Left ventricle myocardium inferior (tissue), 1 donor: ENCODE measurements at regions not wholly inside any gene's neighbourhood (a gene's known extent, or its start where the extent isn't known, plus 50 kb on each side); places are given as distances from the start of the nearest gene placed in this dataset.
"Not testable (repeated sequence)": the region's sequence is repeated elsewhere in the genome, so short reads cannot be mapped to it uniquely, and the experiment has no call there.

Experiments used
- DNase-seq: peaks from one replicate; pipeline ENCODE4 v3.0.0-alpha.2; 2020
- H3K27ac ChIP-seq: fragments of 200-600 bp; replicated peaks from 2 replicates; pipeline ENCODE4 v1.8.0; 2021
- H3K27me3 ChIP-seq: fragments of 200-600 bp; 2 replicates; pipeline ENCODE4 v1.8.0; 2021; ENCODE audit warnings: low read depth
- H3K36me3 ChIP-seq: fragments of 200-600 bp; 2 replicates; pipeline ENCODE4 v1.8.0; 2021
- H3K4me1 ChIP-seq: fragments of 200-600 bp; 2 replicates; pipeline ENCODE4 v1.8.0; 2021
- H3K4me3 ChIP-seq: fragments of 200-600 bp; 2 replicates; pipeline ENCODE4 v1.8.0; 2021; ENCODE audit warnings: mild to moderate bottlenecking, moderate library complexity
- H3K9me3 ChIP-seq: fragments of 200-600 bp; replicated peaks from 2 replicates; pipeline ENCODE4 v1.8.0; 2021
- intact Hi-C: fragments of 100-400 bp; cut with micrococcal nuclease; formaldehyde crosslinking; loops from one replicate; pipeline ENCODE4 v1.11.0; 2022
- TF ChIP-seq, protein P1 (sequence below): fragments of 200-600 bp; IDR thresholded peaks from 2 replicates; pipeline ENCODE4 v1.8.0; 2021; ENCODE audit warnings: antibody characterized with exemption, mild to moderate bottlenecking, borderline replicate concordance
- donor health status: DM: no; HTN: yes; CAD: no; lungs with severe emphysema.

DNA sequence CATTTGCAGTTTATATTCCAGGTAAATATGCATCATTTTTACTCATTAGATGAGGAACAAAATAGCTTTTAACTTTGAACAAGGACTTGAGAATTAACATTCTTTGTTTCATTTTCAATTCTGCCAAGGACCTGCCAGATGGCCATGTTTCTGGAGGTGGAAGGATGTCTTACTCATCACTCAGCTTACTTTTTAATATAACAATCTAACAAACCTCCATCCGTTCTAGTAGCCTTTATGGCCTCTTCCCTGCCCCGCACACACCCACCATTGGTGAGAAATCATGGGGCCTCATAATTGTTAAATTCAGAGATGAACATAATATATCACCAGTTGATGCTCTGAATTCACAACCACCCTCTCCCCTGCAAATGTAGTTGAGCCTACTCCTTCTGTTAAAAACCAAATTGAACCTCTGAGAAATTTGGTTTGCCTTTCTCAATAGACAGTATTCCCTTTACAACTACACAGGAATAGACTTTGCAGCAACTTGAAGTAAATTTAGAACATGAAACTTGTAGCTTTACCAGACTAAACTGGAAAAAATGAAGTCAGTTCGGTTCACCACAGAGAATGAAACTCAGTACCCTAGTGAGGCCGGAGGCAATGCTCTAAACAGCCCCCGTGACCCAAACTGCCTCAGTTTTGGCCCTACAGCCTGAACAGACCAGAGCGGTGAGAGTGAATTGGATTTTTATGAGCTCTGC lies 50.1 kb upstream of the ACSL4 start:
- TF ChIP-seq, protein P1, sequence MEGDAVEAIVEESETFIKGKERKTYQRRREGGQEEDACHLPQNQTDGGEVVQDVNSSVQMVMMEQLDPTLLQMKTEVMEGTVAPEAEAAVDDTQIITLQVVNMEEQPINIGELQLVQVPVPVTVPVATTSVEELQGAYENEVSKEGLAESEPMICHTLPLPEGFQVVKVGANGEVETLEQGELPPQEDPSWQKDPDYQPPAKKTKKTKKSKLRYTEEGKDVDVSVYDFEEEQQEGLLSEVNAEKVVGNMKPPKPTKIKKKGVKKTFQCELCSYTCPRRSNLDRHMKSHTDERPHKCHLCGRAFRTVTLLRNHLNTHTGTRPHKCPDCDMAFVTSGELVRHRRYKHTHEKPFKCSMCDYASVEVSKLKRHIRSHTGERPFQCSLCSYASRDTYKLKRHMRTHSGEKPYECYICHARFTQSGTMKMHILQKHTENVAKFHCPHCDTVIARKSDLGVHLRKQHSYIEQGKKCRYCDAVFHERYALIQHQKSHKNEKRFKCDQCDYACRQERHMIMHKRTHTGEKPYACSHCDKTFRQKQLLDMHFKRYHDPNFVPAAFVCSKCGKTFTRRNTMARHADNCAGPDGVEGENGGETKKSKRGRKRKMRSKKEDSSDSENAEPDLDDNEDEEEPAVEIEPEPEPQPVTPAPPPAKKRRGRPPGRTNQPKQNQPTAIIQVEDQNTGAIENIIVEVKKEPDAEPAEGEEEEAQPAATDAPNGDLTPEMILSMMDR = no peak
- Histone ChIP-seq H3K4me3 (no peak overlapping the region), H3K27ac (no peak overlapping the region), H3K9me3 (no peaks in the 10 kb centered on the region), H3K27me3 (no peaks in the 10 kb centered on the region), H3K36me3 (no peaks in the 10 kb centered on the region), H3K4me1 (no peaks in the 10 kb centered on the region)
- no peak for DNase-seq
- intact Hi-C loops = no loop called here

DNA sequence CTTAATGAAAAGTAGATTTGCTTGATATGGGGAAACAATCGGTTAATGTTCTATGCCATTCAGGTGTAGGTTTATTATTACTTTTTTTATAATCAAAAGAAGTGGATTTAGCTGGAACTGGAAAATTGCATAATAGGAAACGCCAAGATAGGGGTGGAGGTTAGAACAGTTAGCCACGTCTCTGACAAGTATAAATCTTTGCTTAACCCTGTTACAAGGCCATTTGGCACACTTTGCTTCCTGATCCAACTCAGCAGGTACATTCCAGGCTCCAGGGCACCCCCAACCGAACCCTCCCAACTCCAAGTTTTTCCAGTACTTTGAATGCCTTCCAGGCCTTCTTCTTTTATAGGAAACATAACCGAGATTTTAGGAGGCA lies 50.6 kb upstream of the ACSL4 start:
- Histone ChIP-seq H3K4me3 (no peak overlapping the region), H3K9me3 (no peaks in the 10 kb centered on the region), H3K27ac (no peak overlapping the region), H3K27me3 (no peaks in the 10 kb centered on the region), H3K36me3 (no peaks in the 10 kb centered on the region), H3K4me1 (no peaks in the 10 kb centered on the region)
- DNase-seq = no peak
- TF ChIP-seq, protein P1 = no peak
- intact Hi-C loops = no loop called here

DNA sequence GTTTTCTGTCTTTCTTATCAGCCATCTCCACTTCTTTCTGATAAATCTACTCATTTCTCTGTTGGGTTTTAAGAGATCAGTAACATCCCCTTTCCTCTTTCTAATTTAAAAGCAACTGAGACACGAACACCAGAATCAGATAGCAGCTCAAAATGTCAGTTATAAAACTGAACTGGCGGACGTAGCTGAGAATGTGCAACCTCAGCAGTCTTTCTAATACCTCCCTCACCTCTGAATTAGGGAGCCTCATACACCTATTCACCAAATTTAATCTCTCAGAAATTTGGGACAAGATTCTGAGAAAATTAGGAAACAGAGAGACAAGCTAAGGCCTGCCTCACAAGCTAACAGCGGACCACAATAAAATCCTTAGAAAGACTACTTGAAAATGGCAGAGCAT lies 52.0 kb upstream of the ACSL4 start:
- Histone ChIP-seq H3K4me1 (no peaks in the 10 kb centered on the region), H3K4me3 (no peak overlapping the region), H3K27ac (no peak overlapping the region), H3K36me3 (no peaks in the 10 kb centered on the region), H3K27me3 (no peaks in the 10 kb centered on the region), H3K9me3 (no peaks in the 10 kb centered on the region)
- intact Hi-C loops = no loop called here
- no peak for DNase-seq
- TF ChIP-seq, protein P1 = no peak

GRCh38 chrX:109790511-109790910 lies 57.5 kb upstream of the ACSL4 start:
- H3K36me3 ChIP-seq, H3K27me3 ChIP-seq, DNase-seq, H3K27ac ChIP-seq, H3K9me3 ChIP-seq, H3K4me3 ChIP-seq, intact Hi-C loops, H3K4me1 ChIP-seq: not testable (repeated sequence)

- intact Hi-C loops = no loop called here
- no peaks in the 10 kb centered on the region for H3K27me3 ChIP-seq
- no peaks in the 10 kb centered on the region for H3K36me3 ChIP-seq
- TF ChIP-seq, protein P1 = no peak
- DNase-seq = no peak
- no peak overlapping the region for H3K4me3 ChIP-seq
- no peaks in the 10 kb centered on the region for H3K9me3 ChIP-seq
- H3K4me1 ChIP-seq = no peaks in the 10 kb centered on the region
- no peak overlapping the region for H3K27ac ChIP-seq
These were observed 60.1 kb upstream of the ACSL4 start for GRCh38 chrX:109793191-109793590.

GRCh38 chrX:109795682-109796081 lies 62.6 kb upstream of the ACSL4 start:
- no peaks in the 10 kb centered on the region for H3K4me1 ChIP-seq
- no peaks in the 10 kb centered on the region for H3K27me3 ChIP-seq
- no peaks in the 10 kb centered on the region for H3K36me3 ChIP-seq
- intact Hi-C loops = no loop called here
- DNase-seq = no peak
- H3K9me3 ChIP-seq = no peaks in the 10 kb centered on the region
- H3K4me3 ChIP-seq = no peak overlapping the region
- H3K27ac ChIP-seq = no peak overlapping the region
- TF ChIP-seq, protein P1 = no peak
